ENCODE measurements at regions not wholly inside any gene's neighbourhood (a gene's known extent, or its start where the extent isn't known, plus 50 kb on each side); places are given as distances from the start of the nearest gene placed in this dataset.
"Not testable (repeated sequence)": the region's sequence is repeated elsewhere in the genome, so short reads cannot be mapped to it uniquely, and the experiment has no call there.

- H3K9me3 ChIP-seq (ENCODE audit: low read length): no peaks in the 10 kb centered on the region
- no peaks in the 10 kb centered on the region for H3K79me2 ChIP-seq (ENCODE audit: insufficient read depth, low read depth, low read length)
- ChIA-PET CTCF (ENCODE audit: unreplicated experiment) (no interaction called here), POLR2A (no interaction called here)
- H3K4me2 ChIP-seq (ENCODE audit: low read length): no peak overlapping the region
- no peak overlapping the region for H3K27ac ChIP-seq (ENCODE audit: low read depth, low read length, poor library complexity, severe bottlenecking)
- no peaks in the 10 kb centered on the region for H3K9me2 ChIP-seq (ENCODE audit: insufficient read depth, low read length)
- intact Hi-C loops (cut with micrococcal nuclease; ENCODE audit: unreplicated experiment): no loop called here
- TF ChIP-seq CTCF (conservative IDR thresholded peaks at IDR 0.05; ENCODE audit: low read length) (no peak), EZH2phosphoT487 (IDR thresholded peaks at IDR 0.05; ENCODE audit: borderline replicate concordance, low read depth, low read length) (no peak)
- no peak for DNase-seq (ENCODE audit: low spot score)
- H3K4me1 ChIP-seq (ENCODE audit: insufficient read depth, low read length, poor library complexity, severe bottlenecking): no peaks in the 10 kb centered on the region
- BruUV-seq (replicated peaks): no TSS peak
- no peak overlapping the region for H3K4me3 ChIP-seq (ENCODE audit: low read depth, low read length, poor library complexity, severe bottlenecking)
- no peak overlapping the region for H2AFZ ChIP-seq (ENCODE audit: low read length)
- no peaks in the 10 kb centered on the region for H3K36me3 ChIP-seq (ENCODE audit: insufficient read depth, low read length)
- no peaks in the 10 kb centered on the region for H4K20me1 ChIP-seq (ENCODE audit: insufficient read depth, low read length)
These were observed 1142.8 kb upstream of the SEL1L start for GRCh38 chr14:82676403-82676802.

GRCh38 chr14:82689948-82690347 is 1156.3 kb upstream of the SEL1L start:
- no peaks in the 10 kb centered on the region for H3K79me2 ChIP-seq (ENCODE audit: insufficient read depth, low read depth, low read length)
- H3K27ac ChIP-seq (ENCODE audit: low read depth, low read length, poor library complexity, severe bottlenecking): no peak overlapping the region
- no peaks in the 10 kb centered on the region for H3K4me1 ChIP-seq (ENCODE audit: insufficient read depth, low read length, poor library complexity, severe bottlenecking)
- intact Hi-C loops (cut with micrococcal nuclease; ENCODE audit: unreplicated experiment): no loop called here
- DNase-seq (ENCODE audit: low spot score): no peak
- no peak for TF ChIP-seq CTCF (conservative IDR thresholded peaks at IDR 0.05; ENCODE audit: low read length)
- no peak for TF ChIP-seq EZH2phosphoT487 (IDR thresholded peaks at IDR 0.05; ENCODE audit: borderline replicate concordance, low read depth, low read length)
- H4K20me1 ChIP-seq (ENCODE audit: insufficient read depth, low read length): no peaks in the 10 kb centered on the region
- H2AFZ ChIP-seq (ENCODE audit: low read length): no peak overlapping the region
- no peak overlapping the region for H3K4me3 ChIP-seq (ENCODE audit: low read depth, low read length, poor library complexity, severe bottlenecking)
- no peaks in the 10 kb centered on the region for H3K36me3 ChIP-seq (ENCODE audit: insufficient read depth, low read length)
- ChIA-PET POLR2A (interaction anchor here (1.8 kb wide), 1 partner anchor 15 kb away, joined by 6 read pairs; no protein-coding TSS in a partner anchor), CTCF (ENCODE audit: unreplicated experiment) (no interaction called here)
- no peaks in the 10 kb centered on the region for H3K9me3 ChIP-seq (ENCODE audit: low read length)
- no TSS peak for BruUV-seq (replicated peaks)
- H3K9me2 ChIP-seq (ENCODE audit: insufficient read depth, low read length): no peaks in the 10 kb centered on the region
- H3K4me2 ChIP-seq (ENCODE audit: low read length): no peak overlapping the region

- H2AFZ ChIP-seq (ENCODE audit: low read length); H4K20me1 ChIP-seq (ENCODE audit: insufficient read depth, low read length); H3K27ac ChIP-seq (ENCODE audit: low read depth, low read length, poor library complexity, severe bottlenecking); H3K4me1 ChIP-seq (ENCODE audit: insufficient read depth, low read length, poor library complexity, severe bottlenecking); H3K9me2 ChIP-seq (ENCODE audit: insufficient read depth, low read length); H3K36me3 ChIP-seq (ENCODE audit: insufficient read depth, low read length); H3K9me3 ChIP-seq (ENCODE audit: low read length); intact Hi-C loops (cut with micrococcal nuclease; ENCODE audit: unreplicated experiment); BruUV-seq (replicated peaks); H3K79me2 ChIP-seq (ENCODE audit: insufficient read depth, low read depth, low read length); H3K4me2 ChIP-seq (ENCODE audit: low read length); DNase-seq (ENCODE audit: low spot score); H3K4me3 ChIP-seq (ENCODE audit: low read depth, low read length, poor library complexity, severe bottlenecking); CTCF ChIA-PET (ENCODE audit: unreplicated experiment): not testable (repeated sequence)
- POLR2A ChIA-PET: interaction anchor here (0.5 to 1.8 kb wide), 3 partner anchors 14 to 635 kb away, joined by 3 to 6 read pairs (median 5); no protein-coding TSS in a partner anchor
These were observed 1157.5 kb upstream of the SEL1L start for GRCh38 chr14:82691191-82691590.

All from OCI-LY7 (cell line).